BE2C (cell line): ENCODE measurements at regions not wholly inside any gene's neighbourhood (a gene's known extent, or its start where the extent isn't known, plus 50 kb on each side); places are given as distances from the start of the nearest gene placed in this dataset.
A peak's percentile ranks its signal among the peaks of the same experiment; 100 is the strongest.

Source experiments
- DNase-seq: peaks from one replicate; pipeline ENCODE4 v3.0.0-alpha.2; 2020
- H3K27me3 ChIP-seq: fragments of 250-450 bp; sonication (Bioruptor Pico); 2 replicates; pipeline ENCODE4 v1.5.1; 2020; ENCODE audit warnings: mild to moderate bottlenecking
- H3K36me3 ChIP-seq: fragments of 250-450 bp; sonication (Bioruptor Pico); 2 replicates; pipeline ENCODE4 v1.5.1; 2020; ENCODE audit warnings: mild to moderate bottlenecking
- H3K4me1 ChIP-seq: fragments of 250-450 bp; sonication (Bioruptor Pico); 2 replicates; pipeline ENCODE4 v1.5.1; 2020
- H3K4me3 ChIP-seq: 2 replicates; pipeline ENCODE4 v1.5.1; 2011; ENCODE audit warnings: low read depth, low read length
- H3K9me3 ChIP-seq: fragments of 250-450 bp; sonication (Bioruptor Pico); 2 replicates; pipeline ENCODE4 v1.5.1; 2020
- TF ChIP-seq, protein P1 (sequence below): IDR thresholded peaks from 2 replicates; pipeline ENCODE4 v1.5.1; 2012; ENCODE audit warnings: mild to moderate bottlenecking, low read depth, low read length

DNA sequence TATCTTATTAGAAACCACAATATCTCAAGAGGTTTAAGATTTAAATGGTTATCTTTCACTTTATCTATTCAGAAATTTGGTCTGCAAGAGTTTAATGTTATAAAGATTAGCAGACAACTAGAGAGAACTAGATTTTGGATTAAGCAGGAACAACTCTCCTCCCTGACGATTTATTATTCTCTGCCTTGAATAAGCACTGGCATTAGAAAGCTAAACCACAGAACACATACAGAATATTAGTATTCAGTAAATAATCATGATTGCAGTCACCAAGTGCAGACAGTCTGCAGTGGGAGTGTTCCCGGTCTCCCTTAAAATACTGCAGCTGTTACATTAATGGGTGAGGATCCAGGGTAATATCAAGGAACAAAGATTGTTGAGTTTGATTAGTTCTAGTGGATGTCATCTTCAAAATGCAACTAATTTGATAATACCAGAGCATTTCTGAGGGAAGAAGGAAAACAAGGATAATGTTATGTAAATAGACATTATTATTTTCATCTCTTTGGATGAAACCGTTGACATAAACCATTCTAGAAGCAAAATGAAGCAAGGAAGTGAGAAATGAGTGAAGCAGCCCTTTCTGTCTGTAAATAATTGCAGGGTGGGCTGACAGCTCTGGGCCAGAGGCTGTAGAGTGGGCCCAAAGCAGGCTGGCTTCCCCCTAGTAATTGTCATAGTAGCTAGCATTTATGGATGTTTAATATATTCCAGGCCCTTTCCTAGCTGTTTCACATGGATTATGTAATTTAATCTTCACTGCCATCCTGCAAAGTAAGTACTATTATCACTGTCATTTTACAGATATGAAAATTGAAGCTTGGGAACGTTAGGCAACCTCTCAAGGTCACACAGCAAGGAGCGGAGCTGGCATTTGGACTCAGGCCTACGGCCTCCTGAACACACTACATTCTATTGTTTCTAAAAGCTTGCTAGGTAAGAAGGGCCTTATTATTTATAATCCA lies 79.4 kb downstream of the DYRK2 start:
- H3K4me3 ChIP-seq, result no peak overlapping the region
- H3K27me3 ChIP-seq, result no peaks in the 10 kb centered on the region
- H3K4me1 ChIP-seq, result peaks cover 23% of the 10 kb centered on the region
- TF ChIP-seq, protein P1, sequence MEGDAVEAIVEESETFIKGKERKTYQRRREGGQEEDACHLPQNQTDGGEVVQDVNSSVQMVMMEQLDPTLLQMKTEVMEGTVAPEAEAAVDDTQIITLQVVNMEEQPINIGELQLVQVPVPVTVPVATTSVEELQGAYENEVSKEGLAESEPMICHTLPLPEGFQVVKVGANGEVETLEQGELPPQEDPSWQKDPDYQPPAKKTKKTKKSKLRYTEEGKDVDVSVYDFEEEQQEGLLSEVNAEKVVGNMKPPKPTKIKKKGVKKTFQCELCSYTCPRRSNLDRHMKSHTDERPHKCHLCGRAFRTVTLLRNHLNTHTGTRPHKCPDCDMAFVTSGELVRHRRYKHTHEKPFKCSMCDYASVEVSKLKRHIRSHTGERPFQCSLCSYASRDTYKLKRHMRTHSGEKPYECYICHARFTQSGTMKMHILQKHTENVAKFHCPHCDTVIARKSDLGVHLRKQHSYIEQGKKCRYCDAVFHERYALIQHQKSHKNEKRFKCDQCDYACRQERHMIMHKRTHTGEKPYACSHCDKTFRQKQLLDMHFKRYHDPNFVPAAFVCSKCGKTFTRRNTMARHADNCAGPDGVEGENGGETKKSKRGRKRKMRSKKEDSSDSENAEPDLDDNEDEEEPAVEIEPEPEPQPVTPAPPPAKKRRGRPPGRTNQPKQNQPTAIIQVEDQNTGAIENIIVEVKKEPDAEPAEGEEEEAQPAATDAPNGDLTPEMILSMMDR, result no peak
- DNase-seq, result peak; percentile 38
- H3K9me3 ChIP-seq, result no peaks in the 10 kb centered on the region
- H3K36me3 ChIP-seq, result no peaks in the 10 kb centered on the region

DNA sequence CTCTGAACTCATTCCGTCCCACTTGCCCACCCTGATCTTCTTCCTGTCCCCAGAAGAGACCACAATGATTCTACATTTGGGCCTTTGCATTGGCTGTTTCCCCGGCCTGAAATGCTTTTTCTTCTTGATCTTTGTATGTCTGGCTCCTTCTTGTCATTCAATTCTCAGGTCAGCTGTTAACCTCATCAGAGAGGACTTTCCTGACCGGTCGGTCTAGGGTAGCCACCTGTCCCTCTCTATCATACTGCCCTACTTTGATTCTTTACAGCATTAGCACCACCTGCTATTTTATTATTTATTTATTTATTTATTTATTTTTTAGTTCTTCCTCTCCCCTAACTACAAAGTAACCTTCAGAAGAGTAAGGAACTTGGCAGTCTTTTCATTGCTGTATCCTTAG lies 84.3 kb downstream of the DYRK2 start:
- DNase-seq, result no peak
- H3K4me1 ChIP-seq, result peaks cover 8% of the 10 kb centered on the region; the same call in 1 of the 2 replicates
- H3K4me3 ChIP-seq, result no peak overlapping the region

DNA sequence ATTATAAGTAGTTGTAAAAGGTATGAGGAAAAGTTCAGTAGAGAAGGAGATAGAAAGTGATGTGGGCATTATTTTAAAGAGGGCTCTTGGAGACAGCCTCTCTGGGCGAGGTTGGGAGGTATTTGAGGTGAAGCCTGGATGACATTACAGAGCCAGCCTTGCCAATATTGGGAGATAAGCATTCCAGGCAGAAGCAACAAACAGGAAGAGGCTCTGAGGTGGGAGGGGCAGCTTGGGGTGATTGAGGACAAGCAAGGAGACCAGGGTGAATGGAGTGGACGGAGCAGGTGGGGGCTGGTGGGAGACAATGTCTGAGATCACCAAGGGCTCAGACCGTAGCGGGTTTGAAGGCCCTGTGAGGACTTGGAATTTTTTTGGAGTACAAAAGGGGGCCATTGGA lies 87.3 kb downstream of the DYRK2 start:
- TF ChIP-seq, protein P1, result no peak
- Histone ChIP-seq H3K9me3 (no peaks in the 10 kb centered on the region), H3K4me3 (no peak overlapping the region), H3K4me1 (no peaks in the 10 kb centered on the region), H3K36me3 (no peaks in the 10 kb centered on the region), H3K27me3 (no peaks in the 10 kb centered on the region)
- DNase-seq, result no peak

More for the DNA sequence above, 84.3 kb downstream of the DYRK2 start:
- Histone ChIP-seq H3K36me3 (no peaks in the 10 kb centered on the region), H3K27me3 (no peaks in the 10 kb centered on the region), H3K9me3 (no peaks in the 10 kb centered on the region)
- TF ChIP-seq, protein P1, result no peak

DNA sequence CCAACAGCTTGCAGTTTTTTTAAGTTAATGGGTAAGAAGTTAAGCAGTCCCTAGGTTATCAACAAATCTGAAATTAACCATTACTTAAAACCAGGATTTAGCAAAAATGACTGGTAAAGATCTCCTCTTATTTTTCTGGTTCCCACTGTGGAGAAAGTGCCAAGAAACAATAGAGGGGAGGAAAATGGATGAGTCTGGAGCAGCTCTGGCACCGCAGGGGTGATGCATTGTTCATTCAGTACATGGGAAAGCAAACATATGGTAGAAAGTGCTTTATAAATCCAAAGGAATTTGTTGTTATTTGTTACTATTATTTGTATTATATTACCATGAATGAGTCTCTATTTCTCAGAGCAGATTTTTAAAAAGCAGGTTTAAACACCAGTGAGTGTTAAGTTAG lies 92.2 kb downstream of the DYRK2 start:
- Histone ChIP-seq H3K4me3 (no peak overlapping the region), H3K4me1 (peaks cover 3% of the 10 kb centered on the region; the same call in 1 of the 2 replicates), H3K36me3 (no peaks in the 10 kb centered on the region), H3K9me3 (no peaks in the 10 kb centered on the region), H3K27me3 (no peaks in the 10 kb centered on the region)
- TF ChIP-seq, protein P1, result no peak
- DNase-seq, result no peak

DNA sequence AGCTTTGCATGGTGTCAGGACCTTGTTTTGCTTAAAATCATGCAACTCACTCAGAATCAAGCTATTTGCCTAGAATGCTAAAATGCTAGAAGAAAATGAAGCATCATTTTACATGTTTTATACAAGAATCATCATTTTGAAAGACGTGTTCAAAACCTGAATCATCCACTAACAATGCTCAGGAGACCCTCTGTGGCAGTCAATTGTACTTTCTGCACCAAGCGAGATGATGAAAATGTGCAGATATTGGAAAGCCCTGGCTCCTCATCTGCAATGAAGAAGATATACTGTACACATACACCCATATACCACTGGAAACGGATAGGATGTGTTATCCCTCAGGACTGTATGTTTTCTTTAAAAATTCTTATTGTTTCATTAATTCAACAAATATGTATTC lies 92.7 kb downstream of the DYRK2 start:
- TF ChIP-seq, protein P1, result no peak
- Histone ChIP-seq H3K4me3 (no peak overlapping the region), H3K27me3 (no peaks in the 10 kb centered on the region), H3K4me1 (peaks cover 3% of the 10 kb centered on the region; the same call in 1 of the 2 replicates), H3K9me3 (no peaks in the 10 kb centered on the region), H3K36me3 (no peaks in the 10 kb centered on the region)
- no peak for DNase-seq

DNA sequence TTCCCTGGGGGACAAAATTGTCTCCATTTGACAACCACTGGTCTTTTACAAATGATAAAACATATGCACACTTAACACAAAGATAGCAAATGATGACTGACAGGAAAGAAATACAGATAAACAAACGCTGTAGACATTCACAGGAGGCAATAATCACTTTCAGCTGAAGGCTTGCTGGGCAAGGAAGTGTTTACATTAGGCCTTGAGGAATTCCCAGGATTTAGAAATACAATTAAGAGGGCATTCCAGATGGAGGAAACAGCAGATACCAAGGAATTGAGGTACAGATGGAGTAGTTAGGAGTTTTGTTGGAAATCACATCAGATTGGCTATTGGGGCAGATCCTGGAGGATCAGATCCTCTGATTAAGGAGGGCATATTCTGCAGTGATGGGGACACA lies 93.9 kb downstream of the DYRK2 start:
- H3K9me3 ChIP-seq, result no peaks in the 10 kb centered on the region
- H3K36me3 ChIP-seq, result no peaks in the 10 kb centered on the region
- no peak for DNase-seq
- peaks cover 3% of the 10 kb centered on the region; the same call in 1 of the 2 replicates for H3K4me1 ChIP-seq
- TF ChIP-seq, protein P1, result no peak
- H3K27me3 ChIP-seq, result no peaks in the 10 kb centered on the region
- no peak overlapping the region for H3K4me3 ChIP-seq
